NB4 (cell line): ENCODE measurements at regions not wholly inside any gene's neighbourhood (a gene's known extent, or its start where the extent isn't known, plus 50 kb on each side); places are given as distances from the start of the nearest gene placed in this dataset.

Experiments
- MYC ChIP-seq: IDR thresholded peaks from 2 replicates; pipeline ENCODE4 v1.6.1; 2011; ENCODE audit warnings: low read depth, low read length
- POLR2A ChIP-seq: IDR thresholded peaks from 2 replicates; pipeline ENCODE4 v1.6.1; 2011; ENCODE audit warnings: mild to moderate bottlenecking; ENCODE audit not compliant: insufficient read length; ENCODE audit errors: extremely low read depth
- TF ChIP-seq, protein P1 (sequence below): IDR thresholded peaks from one replicate; pipeline ENCODE4 v1.5.1; 2012; ENCODE audit warnings: low read depth, low read length
- TF ChIP-seq, protein P2 (sequence below): IDR thresholded peaks from 2 replicates; pipeline ENCODE4 v1.6.1; 2011; ENCODE audit warnings: low read depth, low read length

DNA sequence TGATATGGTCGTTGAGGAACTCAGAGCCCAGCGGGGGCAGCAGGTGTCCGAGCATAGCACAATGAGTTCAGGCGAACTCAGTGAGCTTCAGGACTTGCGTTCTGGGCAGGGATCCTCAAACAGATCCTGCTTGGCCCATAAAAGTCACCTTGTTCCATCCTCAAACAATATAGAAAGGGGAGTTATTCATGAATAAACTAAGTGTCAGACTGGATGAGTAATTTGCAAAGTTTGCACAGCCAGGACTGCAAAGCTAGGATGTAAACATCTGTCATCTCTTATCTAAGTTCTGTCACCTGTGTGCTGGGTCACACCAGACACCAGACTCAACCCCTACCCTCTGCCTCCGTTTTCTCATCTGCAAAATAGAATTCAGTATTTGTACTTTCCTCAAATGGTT lies 58.0 kb upstream of the PFKP start:
- TF ChIP-seq, protein P1, sequence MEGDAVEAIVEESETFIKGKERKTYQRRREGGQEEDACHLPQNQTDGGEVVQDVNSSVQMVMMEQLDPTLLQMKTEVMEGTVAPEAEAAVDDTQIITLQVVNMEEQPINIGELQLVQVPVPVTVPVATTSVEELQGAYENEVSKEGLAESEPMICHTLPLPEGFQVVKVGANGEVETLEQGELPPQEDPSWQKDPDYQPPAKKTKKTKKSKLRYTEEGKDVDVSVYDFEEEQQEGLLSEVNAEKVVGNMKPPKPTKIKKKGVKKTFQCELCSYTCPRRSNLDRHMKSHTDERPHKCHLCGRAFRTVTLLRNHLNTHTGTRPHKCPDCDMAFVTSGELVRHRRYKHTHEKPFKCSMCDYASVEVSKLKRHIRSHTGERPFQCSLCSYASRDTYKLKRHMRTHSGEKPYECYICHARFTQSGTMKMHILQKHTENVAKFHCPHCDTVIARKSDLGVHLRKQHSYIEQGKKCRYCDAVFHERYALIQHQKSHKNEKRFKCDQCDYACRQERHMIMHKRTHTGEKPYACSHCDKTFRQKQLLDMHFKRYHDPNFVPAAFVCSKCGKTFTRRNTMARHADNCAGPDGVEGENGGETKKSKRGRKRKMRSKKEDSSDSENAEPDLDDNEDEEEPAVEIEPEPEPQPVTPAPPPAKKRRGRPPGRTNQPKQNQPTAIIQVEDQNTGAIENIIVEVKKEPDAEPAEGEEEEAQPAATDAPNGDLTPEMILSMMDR, result no peak
- no peak for TF ChIP-seq POLR2A
- TF ChIP-seq, protein P2, sequence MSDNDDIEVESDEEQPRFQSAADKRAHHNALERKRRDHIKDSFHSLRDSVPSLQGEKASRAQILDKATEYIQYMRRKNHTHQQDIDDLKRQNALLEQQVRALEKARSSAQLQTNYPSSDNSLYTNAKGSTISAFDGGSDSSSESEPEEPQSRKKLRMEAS, result no peak
- TF ChIP-seq MYC, result no peak
